Stimulated activated CD4-positive, alpha-beta T cell treated with anti-CD3 and anti-CD28 coated beads, Interleukin-15, amount 100 ng/mL, for 24 hours (primary cell): ENCODE measurements at regions not wholly inside any gene's neighbourhood (a gene's known extent, or its start where the extent isn't known, plus 50 kb on each side); places are given as distances from the start of the nearest gene placed in this dataset.
"Not testable (repeated sequence)": the region's sequence is repeated elsewhere in the genome, so short reads cannot be mapped to it uniquely, and the experiment has no call there.

Source experiments
- DNase-seq: peaks from one replicate; pipeline ENCODE4 v3.0.0-alpha.2; 2020

DNA sequence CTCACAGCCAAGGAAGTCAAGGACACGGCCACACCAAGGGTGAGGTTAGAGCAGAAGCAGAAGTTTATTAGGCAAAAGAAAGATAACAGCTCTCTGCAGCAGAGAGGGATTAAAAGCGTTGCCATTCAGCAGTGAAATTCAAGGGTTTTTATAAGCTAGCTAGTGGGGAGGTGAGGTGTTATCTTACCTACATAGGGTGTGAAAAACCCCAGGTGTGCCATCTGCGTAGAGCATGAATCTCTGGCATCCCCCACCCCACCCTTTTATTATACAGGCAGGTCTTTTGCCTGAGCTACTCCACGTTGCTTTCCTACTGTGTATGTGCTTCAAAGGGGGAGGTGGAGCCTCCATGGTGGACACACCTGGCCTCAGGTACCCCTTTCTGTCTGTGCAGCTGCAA is 135.4 kb downstream of the ARHGAP11B start:
- not testable (repeated sequence) for DNase-seq

DNA sequence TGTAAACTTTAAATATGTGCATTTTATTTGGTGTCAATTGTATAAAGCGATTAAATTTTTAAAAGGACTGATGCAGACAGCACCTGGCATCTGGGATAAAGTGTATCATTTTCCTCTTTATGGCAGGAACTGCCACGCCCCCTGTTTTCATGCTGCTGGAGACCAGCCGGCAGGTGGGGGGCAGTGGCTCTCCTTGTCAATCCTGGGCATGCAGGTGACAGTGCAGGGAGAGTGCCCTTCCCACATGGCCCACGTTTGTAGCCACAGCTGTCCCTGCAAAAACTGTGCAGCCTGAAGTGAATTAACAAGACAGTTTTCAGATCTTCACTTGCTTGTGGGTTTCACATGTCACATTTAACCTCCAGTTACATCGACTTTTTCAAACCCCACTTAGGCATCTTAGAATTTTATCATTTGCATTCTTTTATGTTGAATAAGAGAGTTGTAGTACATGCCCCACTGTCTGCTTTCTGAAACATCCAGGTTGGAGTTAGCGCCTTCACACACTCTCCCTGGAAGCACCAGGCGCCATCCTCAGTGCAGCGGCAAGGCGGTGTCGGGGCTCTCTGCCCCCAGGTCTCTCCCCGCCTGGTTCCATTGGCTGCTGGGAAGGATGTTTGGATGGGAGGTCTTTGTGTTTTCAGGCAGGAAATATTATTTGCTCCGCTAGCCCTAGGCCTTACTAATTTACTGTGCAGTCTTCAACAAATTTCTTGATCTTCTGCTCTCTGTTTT is 134.2 kb upstream of the FAN1 start:
- not testable (repeated sequence) for DNase-seq

DNA sequence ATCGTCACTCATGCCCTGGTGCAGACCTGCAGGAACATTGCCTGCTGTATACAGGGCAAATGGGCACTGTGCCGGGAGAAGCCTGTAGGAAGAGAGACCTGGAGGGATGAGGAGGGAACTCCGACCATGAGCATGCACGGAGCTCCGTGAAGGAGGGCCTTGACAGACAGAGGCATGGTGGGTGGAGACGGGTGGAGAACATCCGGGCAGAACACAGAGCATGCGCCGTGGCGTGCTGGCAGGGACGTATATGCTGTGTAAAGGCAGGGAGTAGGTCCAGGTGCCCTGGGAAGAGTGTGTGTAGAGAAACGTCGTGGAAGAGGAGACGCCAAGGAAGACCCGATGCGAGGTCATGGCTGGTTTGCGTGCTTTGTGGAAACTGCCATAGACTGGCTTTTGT is 133.0 kb upstream of the FAN1 start:
- no peak for DNase-seq

DNA sequence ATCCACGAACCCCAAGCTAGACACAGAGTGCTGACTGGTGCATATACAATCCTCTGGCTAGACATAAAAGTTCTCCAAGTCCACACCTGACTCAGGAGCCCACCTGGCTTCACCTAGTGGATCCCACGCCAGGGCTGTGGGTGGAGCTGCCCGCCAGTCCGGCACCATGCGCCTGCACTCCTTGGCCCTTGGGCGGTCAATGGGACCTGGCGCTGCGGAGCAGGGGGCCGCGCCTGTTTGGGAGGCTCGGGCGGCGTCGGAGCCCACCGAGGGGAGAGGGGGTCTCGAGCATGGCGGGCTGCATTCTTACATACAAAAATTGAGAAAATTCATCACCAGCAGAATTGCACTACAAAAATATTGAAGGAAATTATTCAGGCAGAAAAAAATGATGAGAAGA is 120.7 kb upstream of the FAN1 start:
- no peak for DNase-seq

DNA sequence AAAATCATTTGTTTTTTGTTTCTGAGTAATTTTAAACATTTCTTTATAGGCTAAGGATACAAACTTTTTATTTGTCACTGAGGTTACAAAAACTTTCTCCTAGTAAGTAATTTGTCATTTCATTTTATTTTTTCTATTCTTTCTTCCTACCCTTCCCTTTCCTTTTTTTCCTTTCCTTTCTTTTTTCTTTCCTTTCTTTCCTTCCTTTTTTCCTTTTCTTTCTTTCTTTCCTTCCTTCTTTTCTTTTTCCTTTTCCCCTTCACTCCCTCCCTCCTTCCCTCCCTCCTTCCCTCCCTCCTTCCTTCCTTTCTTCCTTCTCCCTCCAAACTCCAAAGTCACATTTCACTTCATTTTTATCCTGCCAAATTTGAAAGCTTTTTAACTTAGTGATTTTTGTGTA is 115.1 kb upstream of the FAN1 start:
- no peak for DNase-seq

DNA sequence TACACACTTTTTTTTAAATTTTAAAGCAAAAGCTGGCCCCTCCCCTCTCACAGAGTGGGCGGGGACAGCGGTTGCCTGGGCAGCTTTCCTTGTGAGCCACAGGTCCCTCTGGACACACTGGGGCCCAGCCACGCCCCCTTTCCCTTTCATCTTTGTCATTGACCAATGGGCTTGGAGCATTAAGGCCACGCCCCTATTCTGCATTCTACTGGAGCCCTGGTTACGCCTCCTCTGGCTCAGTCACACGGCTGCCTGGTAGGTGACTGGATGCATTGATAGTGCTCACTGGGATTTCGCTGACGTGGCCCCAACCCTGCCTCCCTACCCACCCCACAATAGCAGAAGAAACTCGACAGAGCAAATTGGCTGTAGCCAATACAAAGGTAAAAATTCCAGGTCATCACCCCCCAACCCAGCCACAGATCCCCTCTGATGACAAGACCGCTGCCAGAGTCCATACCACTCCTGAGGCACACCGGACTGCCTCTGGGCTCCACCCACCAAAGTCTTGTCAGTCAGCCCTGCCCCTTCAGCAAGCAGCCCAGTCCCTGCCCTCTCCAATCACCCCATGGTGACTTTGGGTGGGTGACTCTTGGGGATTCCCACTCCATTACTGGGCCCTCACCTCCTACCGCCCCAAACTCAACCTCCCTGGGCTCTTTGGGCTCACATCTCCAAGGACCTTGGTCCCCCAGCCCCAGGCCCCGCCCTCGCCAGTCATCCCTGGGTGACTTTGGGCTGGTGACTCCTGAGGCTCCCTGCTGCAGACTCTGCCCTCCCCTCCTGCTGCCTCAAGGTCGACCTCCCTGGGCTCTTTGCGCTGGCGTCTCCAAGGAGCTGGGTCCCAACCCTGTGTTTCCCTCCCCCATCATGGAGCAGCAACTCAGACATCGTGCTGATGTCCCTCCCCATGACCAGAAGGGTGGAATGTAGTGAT is 112.2 kb upstream of the FAN1 start:
- DNase-seq: peak; percentile 31

DNA sequence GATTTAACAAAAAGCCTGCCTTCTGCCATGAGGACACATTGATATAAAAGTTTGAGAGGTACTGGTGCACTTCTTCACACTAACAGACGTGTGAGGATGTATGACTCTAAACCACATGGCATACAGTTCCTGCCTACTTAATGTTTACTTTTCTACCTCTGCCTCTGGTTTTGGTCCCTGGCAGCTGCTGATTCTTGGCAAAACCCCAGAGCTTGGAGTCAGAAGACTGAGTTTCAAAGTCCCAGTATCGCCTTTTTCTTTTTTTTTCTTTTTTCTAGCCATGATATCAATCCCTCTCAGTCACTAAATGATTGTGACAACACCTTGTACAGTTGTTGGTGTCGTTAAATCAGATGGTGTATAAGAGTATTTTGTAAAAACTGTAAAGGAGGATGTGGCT is 110.9 kb upstream of the FAN1 start:
- DNase-seq: not testable (repeated sequence)

DNA sequence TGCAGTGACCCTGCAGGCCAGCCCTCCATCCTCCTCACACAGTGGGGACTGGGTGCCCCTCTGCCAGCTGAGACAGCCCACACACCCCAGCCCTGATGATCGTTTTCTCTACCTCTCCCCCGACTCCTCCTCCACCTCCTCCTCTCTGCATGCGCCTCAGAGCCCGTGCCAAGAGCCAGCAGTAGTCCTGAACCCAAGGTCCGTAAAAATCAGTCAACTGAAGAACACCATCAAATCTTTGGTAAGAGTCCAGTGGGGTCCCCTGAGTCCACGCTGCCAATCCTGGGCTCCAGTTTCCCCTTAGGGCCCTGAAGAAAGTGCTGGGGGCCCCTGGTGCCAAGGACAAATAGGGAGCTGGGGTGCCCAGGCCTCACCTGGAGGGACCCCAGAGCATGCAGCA is 109.3 kb upstream of the FAN1 start:
- no peak for DNase-seq

DNA sequence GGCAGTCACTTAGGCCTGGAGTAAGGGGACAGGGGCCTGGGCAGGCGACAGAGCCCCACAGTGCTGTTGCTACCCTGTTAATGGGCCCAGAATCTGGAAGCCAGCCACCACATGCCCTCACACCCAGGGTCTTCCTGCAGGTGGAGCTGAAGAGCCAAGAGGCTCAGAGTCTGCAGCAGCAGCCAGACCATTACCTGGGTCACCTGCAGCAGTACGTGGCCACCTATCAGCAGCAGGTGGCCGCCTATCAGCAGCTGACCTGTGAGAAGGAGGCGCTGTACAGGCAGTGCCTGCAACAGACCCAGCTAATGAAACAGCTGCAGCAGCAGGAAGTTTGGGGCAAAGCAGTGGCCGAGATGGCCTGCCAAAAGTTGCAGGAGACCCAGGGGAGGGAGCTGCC is 104.2 kb upstream of the FAN1 start:
- not testable (repeated sequence) for DNase-seq

DNA sequence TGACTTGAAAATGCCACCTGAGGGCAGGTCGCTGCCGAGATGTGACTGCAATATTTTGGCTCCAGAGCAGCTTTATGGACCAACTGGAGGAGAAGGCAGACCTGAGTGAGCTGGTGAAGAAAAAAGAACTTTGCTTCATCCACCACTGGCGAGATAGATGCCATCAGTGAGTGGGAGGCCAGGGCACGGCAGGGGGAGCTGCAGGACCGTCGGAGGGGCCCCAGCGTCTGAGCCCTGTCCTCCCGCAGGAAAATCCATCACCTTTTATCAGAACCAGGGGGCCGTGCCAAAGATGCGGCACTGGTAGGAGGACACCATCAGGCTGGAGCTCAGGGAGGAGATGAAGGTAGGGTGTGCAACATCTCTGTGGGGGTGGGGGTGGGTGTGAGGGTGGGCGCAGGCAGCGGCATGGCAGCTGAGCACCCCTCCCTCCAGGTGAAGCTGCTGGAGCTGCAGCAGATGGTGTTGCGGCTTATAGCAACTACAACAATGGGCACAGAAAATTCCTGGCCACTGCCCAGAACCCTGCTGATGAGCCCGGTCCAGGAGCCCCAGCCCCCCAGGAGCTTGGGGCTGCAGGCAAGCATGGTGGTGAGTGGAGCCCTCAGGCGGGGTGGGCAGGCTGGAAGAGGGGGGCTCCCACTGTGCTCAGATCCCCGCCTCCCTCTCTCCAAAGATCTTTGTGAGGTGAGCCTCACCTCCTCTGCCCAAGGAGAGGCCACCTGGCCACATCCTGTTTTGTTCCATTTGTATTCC is 102.4 kb upstream of the FAN1 start:
- not testable (repeated sequence) for DNase-seq

DNA sequence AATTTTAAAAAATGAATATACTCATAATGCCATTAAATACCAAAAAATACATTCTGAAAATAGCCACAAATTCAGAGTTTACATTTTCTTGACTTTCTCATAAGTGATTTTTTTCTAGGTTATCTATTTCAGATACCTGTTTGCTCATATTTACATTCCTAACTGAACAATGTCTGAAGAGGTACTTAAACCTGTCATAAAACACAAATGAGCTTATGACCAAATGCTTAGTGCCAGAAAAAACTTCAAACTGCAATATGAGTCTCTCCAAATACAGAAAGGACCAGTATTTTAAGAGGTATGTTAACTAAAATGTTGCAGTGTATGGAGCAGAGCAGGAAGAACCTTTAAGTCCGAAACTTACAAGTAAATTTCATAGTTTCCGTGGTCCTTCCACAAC is 101.7 kb upstream of the FAN1 start:
- DNase-seq: not testable (repeated sequence)

DNA sequence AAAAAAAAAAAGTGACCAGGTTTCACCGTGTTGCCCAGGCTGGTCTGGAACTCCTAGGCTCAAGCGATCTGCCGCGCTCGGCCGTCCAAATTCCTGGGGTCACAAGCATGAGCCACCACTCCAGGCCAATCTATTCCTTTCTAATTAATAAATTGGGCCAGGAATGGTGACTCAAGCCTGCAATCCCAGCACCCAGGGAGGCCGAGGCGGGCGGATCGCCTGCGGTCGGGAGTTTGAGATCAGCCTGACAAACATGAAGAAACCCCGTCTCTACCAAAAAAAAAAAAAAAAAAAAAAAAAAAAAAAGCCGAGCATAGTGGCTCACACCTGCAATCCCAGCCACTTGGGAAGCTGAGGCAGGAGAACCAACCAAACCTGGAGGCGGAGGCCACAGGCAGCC is 100.0 kb upstream of the FAN1 start:
- DNase-seq: not testable (repeated sequence)

DNA sequence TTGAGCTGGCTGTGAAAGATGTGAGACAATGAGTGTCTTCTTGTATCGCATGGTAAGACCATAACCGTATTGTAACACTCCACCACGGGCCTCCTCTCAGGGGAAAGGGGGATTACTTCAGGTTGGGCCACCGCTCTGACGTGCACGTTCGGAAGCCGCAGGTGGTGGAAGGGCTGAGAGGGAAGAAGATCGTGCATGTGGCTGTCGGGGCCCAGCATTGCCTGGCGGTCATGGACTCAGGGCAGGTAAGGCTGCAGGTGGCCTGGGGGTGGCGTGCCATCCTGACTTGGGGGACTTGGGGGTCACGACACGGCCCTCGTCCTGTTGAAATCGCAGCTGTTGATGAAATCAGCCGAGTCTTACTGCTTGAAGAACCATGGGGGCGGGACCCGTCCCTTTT is 87.3 kb upstream of the FAN1 start:
- DNase-seq: no peak

DNA sequence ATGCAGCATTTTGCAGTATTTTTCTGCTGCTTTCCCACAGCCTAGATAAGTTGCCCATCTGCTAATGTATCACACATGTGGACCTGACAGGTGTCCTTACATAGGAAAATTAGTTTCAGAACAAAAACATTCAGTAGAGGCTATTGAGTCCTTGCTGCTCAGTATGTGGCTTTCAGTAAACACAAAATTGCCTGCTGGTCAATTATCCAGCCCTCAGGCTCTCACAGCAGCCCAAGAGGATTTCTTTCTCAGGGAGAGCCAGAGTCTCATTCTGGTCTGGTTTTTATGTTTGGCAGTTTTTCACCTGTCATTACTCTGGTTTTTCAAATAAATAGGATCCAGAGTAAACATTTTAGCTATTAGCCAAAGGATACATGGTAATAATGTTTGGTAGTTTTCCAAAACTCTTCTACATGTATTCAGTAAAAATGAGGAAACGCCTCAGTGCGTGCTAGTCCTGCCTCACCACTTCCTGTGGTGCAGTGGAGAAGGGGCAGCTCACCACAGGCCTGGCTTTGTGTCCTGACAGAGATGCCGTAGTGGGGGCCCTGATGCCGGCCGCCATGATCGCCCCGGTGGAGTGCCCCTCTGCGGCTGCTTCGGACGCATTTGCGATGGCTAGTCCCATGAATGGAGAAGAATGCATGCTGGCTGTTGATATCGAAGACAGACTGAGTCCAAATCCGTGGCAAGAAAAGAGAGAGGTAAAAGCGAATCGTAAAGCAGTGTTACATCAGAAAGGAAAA is 80.5 kb upstream of the FAN1 start:
- peak; percentile 49 for DNase-seq

DNA sequence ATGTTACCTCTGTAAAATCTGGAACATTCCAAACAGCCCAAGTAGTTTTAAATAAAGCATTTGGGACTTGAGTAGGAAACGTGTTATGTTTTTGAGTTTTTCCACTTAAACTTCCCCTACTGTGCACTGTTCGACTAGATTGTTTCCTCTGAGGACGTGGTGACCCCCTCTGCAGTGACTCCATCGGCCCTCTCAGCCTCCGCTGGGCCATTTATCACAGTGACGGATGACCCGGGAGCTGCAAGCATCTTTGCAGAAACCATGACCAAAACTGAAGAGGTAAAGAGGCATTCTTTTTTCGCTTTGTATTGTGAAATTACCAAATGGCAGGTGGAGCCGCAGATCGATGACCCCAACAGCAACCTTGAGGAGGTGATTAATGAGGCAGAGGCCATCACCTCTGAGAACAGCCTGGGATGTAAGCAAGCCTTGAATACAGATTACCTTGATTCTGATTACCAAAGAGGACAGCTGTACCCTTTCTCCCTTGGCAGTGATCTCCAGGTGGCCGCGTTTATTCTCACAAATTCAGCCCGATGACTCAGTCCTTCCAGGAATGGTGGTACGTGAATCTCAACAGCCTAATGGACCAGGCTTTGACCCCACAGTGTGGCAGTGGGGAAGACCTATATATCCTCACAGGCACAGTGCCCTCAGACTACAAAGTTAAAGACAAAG is 79.1 kb upstream of the FAN1 start:
- DNase-seq: no peak

DNA sequence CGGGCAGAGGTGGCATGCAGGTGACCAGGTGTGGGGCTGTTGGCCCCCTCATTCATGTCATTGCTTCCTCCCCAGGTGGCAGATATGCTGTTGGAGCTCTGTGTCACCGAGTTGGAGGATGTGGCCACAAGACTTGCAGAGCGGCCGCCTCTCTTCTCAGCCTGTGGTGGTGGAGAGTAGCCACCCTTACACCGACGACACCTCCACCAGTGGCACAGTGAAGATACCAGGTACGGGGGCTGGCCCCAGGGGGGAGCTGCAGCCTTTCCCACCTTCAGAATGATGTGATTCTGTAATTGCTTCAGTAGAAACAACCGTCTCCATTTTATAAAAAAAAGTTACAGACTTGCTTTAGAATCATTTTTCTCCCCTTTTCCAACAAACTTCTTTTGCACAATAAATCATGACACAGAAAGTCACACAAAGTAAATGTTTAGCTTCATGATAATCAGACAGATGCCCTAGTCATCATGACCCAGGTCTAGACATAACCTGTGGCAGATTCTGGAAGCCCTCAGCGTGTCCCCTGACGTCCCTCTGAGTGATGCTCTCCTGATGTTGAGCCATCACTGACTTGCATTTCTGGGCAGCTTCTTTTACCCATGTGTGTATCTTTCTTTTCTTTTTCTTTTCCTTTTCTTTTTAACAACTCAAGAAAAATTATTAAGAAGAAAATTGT is 76.0 kb upstream of the FAN1 start:
- no peak for DNase-seq

DNA sequence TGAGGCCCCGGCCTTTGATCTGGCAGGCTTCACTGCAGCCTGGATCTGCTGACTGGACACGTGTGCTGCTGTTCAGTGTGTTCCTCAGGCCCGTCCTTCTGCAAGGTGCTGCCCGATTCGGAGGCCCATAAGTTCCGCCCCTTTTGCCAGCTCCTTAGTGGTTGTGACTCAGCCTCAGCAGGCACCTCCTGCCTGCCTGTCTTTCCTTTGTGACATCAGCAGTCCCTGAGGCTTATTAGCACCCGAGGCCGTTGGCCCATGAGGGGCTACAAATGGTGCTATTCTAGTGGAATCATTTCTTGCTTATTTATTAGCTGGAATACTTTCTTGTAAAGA is 75.4 kb upstream of the FAN1 start:
- DNase-seq: not testable (repeated sequence)

DNA sequence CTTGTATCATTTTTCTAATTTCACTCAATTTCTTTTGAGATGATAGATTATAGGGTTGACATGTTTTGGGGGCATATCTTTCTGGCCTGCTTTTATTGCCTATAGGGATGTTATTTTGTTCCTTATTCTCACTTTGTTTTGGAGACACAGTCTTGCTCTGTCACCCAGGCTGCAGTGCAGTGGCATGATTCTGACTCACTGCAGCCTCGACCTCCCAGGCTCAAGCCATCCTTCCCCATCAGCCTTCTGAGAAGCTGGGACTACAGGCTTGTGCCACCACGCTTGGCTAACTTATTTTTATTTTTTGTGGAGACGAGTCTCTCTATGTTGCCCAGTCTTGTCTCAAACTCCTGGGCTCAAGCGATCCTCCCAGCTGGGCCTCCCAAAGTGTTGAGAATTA is 72.8 kb upstream of the FAN1 start:
- no peak for DNase-seq

DNA sequence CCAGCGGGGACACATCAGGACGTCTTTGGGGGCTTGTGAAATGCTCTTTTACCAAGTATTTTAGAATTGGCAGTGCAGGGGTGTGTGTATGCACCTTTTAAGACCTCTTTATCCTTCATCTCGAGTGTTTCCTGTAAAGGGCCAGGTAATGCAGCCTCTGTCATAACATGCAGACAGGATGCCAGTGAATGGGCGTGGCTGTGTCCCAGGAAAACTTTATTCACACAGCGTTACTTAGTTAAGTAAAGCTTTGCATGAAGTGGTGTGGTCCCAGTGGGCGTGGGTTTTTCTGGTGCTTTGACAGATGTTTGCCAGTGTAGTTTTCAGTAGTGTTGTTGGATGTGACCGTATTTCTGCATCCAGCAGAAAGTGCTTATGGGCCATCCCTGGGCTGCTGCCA is 70.3 kb upstream of the FAN1 start:
- peak; percentile 37 for DNase-seq

DNA sequence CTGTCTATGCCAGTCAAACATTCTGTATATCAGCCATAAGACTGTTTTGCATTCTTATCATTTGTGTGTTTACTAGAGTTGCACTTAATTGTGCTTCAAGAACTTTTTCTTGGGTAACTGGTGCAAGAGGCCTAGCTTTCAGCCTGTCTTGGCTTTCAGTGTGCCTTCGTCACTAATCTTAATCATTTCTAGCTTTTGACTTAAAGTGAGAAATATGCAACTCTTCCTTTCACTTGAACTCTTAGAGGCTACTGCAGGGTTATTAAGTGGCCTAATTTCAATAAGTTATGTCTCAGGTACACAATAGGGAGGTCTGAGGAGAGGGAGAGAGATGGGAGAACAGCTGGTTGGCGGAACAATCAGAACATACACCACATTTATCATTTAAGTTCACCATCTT is 62.1 kb upstream of the FAN1 start:
- not testable (repeated sequence) for DNase-seq

DNA sequence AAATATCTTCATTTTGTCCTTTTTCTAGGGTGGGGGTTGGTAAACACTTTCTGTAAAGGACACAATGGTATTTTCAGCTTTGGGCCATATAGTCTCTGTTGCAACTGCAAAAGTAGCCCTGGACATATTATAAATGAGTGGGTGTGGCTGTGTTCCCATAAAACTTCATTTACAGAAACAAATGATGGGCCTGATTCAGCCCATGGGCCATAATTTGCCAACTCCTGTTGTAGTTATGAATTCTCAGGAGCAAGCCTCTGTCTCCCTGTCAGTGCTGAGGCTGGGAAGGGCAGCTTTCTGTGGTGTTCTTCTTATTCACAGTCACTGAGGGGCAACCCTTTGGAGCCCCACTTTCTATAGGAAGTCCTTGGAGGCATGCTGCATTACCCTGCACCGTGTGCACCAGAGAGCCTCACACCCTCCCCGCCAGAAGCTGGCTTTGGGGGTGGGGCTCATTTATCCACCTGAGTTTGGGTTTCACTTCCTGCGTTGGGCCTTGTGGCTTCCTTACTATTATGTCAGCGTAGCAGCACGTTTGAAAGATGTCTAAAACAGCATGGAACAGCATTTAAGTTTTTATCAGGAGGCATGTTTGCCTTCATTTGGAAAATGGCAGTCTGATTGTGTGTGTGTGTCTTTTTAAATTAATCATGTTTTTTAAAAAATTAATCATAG is 60.8 kb upstream of the FAN1 start:
- peak; percentile 41 for DNase-seq
